ENCODE measurements at regions not wholly inside any gene's neighbourhood (a gene's known extent, or its start where the extent isn't known, plus 50 kb on each side); places are given as distances from the start of the nearest gene placed in this dataset.
A peak's percentile ranks its signal among the peaks of the same experiment; 100 is the strongest.

- no peak for ATAC-seq (ENCODE audit: insufficient read depth, low FRiP score)
- H3K36me3 ChIP-seq (ENCODE audit: control insufficient read depth in 4 of 4, insufficient read depth in 4 of 4, low read length in 4 of 4): no peaks in the 10 kb centered on the region
- 84 to 86% methylated on average over 6 of the region's 6 CpGs for WGBS, 2 donors
- DNase-seq: no peak
- no peak overlapping the region for H3K9ac ChIP-seq (ENCODE audit: insufficient read depth in 1 of 2, low read length in 2 of 2)
- no peak overlapping the region for H3K27ac ChIP-seq (ENCODE audit: low read depth in 1 of 2, low read length in 1 of 2)
- no peaks in the 10 kb centered on the region for H3K4me1 ChIP-seq (ENCODE audit: control insufficient read depth in 5 of 5, insufficient read depth in 5 of 5, low read length in 5 of 5)
- H3K4me3 ChIP-seq: no peak overlapping the region
- H3K27me3 ChIP-seq (ENCODE audit: control insufficient read depth in 3 of 3, insufficient read depth in 3 of 3, low read length in 2 of 3): peaks cover 0 to 7% (median 0%) of the 10 kb centered on the region in 3 donors
- H3K9me3 ChIP-seq (ENCODE audit: control insufficient read depth in 4 of 4, insufficient read depth in 3 of 4, low read length in 3 of 4): peaks cover 0 to 3% (median 0%) of the 10 kb centered on the region in 4 donors
- TF ChIP-seq CTCF (IDR thresholded peaks at IDR 0.05; ENCODE audit: control extremely low read depth, extremely low read depth): no peak
Measured at GRCh38 chrX:6299724-6300123, 71.1 kb upstream of the NLGN4X start.

GRCh38 chrX:6293716-6294115 lies 65.0 kb upstream of the NLGN4X start:
- no peak for TF ChIP-seq CTCF (IDR thresholded peaks at IDR 0.05; ENCODE audit: control extremely low read depth, extremely low read depth)
- Histone ChIP-seq H3K4me1 (ENCODE audit: control insufficient read depth in 5 of 5, insufficient read depth in 5 of 5, low read length in 5 of 5) (no peaks in the 10 kb centered on the region), H3K9me3 (ENCODE audit: control insufficient read depth in 4 of 4, insufficient read depth in 3 of 4, low read length in 3 of 4) (no peaks in the 10 kb centered on the region), H3K27ac (ENCODE audit: low read depth in 1 of 2, low read length in 1 of 2) (no peak overlapping the region), H3K27me3 (ENCODE audit: control insufficient read depth in 3 of 3, insufficient read depth in 3 of 3, low read length in 2 of 3) (peaks cover 0 to 7% (median 0%) of the 10 kb centered on the region in 3 donors), H3K36me3 (ENCODE audit: control insufficient read depth in 4 of 4, insufficient read depth in 4 of 4, low read length in 4 of 4) (no peaks in the 10 kb centered on the region), H3K4me3 (no peak overlapping the region), H3K9ac (ENCODE audit: insufficient read depth in 1 of 2, low read length in 2 of 2) (no peak overlapping the region)
- DNase-seq (no peak), ATAC-seq (ENCODE audit: insufficient read depth, low FRiP score) (no peak)
- WGBS, 2 donors: 80 to 83% methylated on average over 8 of the region's 8 CpGs

GRCh38 chrX:6292599-6292998 lies 63.9 kb upstream of the NLGN4X start:
- H3K36me3 ChIP-seq (ENCODE audit: control insufficient read depth in 4 of 4, insufficient read depth in 4 of 4, low read length in 4 of 4): no peaks in the 10 kb centered on the region
- no peaks in the 10 kb centered on the region for H3K4me1 ChIP-seq (ENCODE audit: control insufficient read depth in 5 of 5, insufficient read depth in 5 of 5, low read length in 5 of 5)
- ATAC-seq (ENCODE audit: insufficient read depth, low FRiP score): no peak
- WGBS, 2 donors: 53 to 60% methylated on average over 3 of the region's 3 CpGs
- H3K27me3 ChIP-seq (ENCODE audit: control insufficient read depth in 3 of 3, insufficient read depth in 3 of 3, low read length in 2 of 3): peaks cover 0 to 7% (median 0%) of the 10 kb centered on the region in 3 donors
- H3K27ac ChIP-seq (ENCODE audit: low read depth in 1 of 2, low read length in 1 of 2): no peak overlapping the region
- TF ChIP-seq CTCF (IDR thresholded peaks at IDR 0.05; ENCODE audit: control extremely low read depth, extremely low read depth): no peak
- no peak overlapping the region for H3K9ac ChIP-seq (ENCODE audit: insufficient read depth in 1 of 2, low read length in 2 of 2)
- no peak overlapping the region for H3K4me3 ChIP-seq
- no peak for DNase-seq
- H3K9me3 ChIP-seq (ENCODE audit: control insufficient read depth in 4 of 4, insufficient read depth in 3 of 4, low read length in 3 of 4): no peaks in the 10 kb centered on the region

- no peak for TF ChIP-seq CTCF (IDR thresholded peaks at IDR 0.05; ENCODE audit: control extremely low read depth, extremely low read depth)
- ATAC-seq (ENCODE audit: insufficient read depth, low FRiP score) (no peak), DNase-seq (peak in 1 of 3 donors; percentile 15)
- WGBS, 2 donors: 52 to 65% methylated on average over 5 of the region's 5 CpGs
- Histone ChIP-seq H3K4me3 (no peak overlapping the region), H3K36me3 (ENCODE audit: control insufficient read depth in 4 of 4, insufficient read depth in 4 of 4, low read length in 4 of 4) (no peaks in the 10 kb centered on the region), H3K4me1 (ENCODE audit: control insufficient read depth in 5 of 5, insufficient read depth in 5 of 5, low read length in 5 of 5) (no peaks in the 10 kb centered on the region), H3K27me3 (ENCODE audit: control insufficient read depth in 3 of 3, insufficient read depth in 3 of 3, low read length in 2 of 3) (peaks cover 0 to 9% (median 0%) of the 10 kb centered on the region in 3 donors), H3K9me3 (ENCODE audit: control insufficient read depth in 4 of 4, insufficient read depth in 3 of 4, low read length in 3 of 4) (no peaks in the 10 kb centered on the region), H3K27ac (ENCODE audit: low read depth in 1 of 2, low read length in 1 of 2) (no peak overlapping the region), H3K9ac (ENCODE audit: insufficient read depth in 1 of 2, low read length in 2 of 2) (no peak overlapping the region)
Measured at GRCh38 chrX:6291444-6291843, 62.8 kb upstream of the NLGN4X start.
